Caki2 (cell line): ENCODE measurements at regions not wholly inside any gene's neighbourhood (a gene's known extent, or its start where the extent isn't known, plus 50 kb on each side); places are given as distances from the start of the nearest gene placed in this dataset.
"Not testable (repeated sequence)": the region's sequence is repeated elsewhere in the genome, so short reads cannot be mapped to it uniquely, and the experiment has no call there.

Experiments
- DNase-seq: peaks from one replicate; pipeline ENCODE4 v3.0.0-alpha.2; 2015; ENCODE audit warnings: low read depth
- in situ Hi-C: cut with HindIII; loops from 2 replicates; pipeline ENCODE4 v1.10.0; 2016; ENCODE audit warnings: low sequenced_read_pairs, low pct_unique_long_range_greater_than_20kb, mixed read lengths

DNA sequence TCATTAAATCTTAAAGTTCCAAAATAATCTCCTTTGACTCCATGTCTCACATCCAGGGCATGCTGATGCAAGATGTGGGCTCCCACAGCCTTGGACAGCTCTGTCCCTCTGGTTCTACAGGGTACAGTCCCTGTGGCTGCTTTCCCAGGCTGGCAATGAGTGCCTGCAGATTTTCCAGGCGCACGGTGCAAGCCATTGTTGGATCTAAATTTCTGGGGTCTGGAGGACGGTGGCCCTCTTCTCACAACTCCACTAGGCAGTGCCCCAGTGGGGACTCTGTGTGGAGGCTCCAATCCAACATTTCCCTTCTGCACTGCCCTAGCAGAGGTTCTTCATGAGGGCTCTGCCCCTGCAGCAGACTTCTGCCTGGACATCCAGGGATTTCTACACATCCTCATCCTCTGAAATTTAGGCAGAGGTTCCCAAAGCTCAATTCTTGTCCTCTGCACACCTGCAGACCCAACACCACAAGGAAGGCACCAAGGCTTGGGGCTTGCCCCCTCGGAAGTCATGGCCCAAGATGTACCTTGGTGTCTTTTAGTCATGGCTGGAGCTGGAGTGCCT is 100.3 kb upstream of the ZC3H15 start:
- in situ Hi-C loops, DNase-seq: not testable (repeated sequence)

DNA sequence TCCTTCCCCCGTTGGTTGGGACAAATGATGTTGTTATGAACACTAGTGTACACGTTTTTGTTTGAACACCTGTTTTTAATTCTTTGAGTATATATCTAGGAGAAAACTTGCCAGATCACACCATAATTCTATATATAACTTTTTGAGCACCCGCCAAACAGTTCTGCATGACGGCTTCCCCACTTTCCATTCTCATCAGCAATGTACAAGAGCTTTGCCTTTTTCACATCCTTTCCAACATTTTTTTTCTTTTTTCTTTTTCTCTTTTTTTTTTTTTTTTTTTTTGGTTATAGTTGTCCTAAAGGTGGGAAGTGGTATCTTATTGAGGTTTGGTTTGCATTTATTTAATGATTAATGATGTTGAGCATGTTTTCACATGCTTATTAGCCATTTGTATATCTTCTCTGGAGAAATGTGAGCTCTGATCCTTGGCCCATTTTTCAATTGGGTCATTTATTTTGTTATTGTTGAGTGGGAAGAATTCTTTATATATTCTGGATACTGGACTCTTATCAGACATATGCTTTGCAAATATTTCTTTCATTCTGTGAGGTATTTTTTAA is 86.9 kb upstream of the ZC3H15 start:
- in situ Hi-C loops, result no loop called here
- DNase-seq, result no peak

DNA sequence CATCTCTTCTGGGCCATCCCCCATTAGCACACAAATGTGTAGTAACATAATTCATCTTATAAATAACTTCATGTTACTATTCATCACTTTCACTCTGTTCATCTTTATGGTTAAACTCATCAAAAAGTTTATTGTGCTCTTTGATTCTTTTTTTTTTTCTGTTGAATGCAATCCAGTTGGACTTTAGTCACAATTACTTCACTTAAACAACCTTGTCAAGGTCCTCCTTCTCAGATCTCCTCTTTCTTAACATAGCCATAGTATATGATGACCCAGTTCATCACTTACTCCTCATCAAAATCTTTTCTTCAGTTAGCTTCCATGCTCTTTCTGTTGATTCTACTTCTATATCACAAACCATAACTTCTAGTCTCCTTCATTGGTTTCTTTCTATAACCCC is 80.2 kb upstream of the ZC3H15 start:
- DNase-seq, result no peak
- in situ Hi-C loops, result no loop called here

DNA sequence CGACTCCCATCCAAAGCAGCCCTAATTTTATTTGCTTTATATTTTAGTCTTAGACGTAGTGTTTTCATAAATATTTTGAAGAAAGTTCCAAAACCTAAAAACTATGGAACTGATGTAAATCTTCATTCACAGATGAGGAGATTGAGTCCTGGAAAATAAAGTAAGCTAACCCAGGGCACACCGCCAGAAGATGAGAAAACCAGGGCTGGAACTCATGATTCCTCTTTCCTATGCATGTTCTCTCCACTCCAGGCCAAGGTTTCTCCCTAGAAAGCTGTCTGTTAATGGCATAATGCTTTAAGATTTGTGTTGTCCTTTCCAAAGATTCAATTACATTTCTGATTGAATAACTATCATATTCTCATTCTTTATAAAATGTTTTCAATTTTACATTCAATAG is 78.4 kb upstream of the ZC3H15 start:
- in situ Hi-C loops, result no loop called here
- DNase-seq, result no peak

DNA sequence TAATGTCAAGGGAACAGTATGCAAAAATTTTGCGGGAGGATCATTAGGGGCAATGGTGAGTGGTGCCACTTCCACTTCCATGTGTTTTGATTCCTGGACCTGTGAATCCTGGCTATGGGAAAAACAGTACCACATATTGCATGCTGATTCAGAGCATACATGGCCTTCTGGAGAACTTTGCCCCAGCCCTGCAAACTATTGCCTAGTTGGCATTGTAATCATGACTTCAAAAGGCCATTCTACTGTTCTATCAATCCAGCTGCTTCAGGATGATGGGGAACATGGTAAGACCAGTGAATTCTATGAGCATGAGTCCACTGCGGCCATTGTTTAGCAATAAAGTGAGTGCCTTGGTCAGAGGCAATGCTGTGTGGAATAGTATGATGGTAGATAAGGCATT is 75.3 kb upstream of the ZC3H15 start:
- no peak for DNase-seq

DNA sequence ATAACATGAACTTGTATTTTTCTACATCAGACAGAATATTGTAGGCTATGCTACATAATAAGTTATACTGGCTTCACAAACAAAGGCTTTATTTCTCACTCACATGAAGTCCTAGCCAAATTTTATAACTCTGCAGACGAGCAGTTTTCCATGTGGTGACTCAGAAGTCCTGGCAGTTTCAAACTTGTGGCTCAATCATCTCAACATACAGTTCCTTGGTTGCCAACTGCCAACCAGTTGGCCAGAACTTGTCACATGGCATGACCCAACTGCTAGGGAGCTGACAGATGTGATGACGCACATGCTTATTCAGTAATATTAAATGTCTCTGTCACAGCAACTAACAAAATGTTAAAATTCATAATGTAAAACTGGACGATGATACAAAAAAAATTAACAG is 63.8 kb upstream of the ZC3H15 start:
- in situ Hi-C loops, result loop anchor here (10.0 kb wide), 1 partner anchor 87 kb away; no protein-coding TSS in a partner anchor
- DNase-seq, result no peak

More for the DNA sequence above, 75.3 kb upstream of the ZC3H15 start:
- in situ Hi-C loops, result no loop called here

DNA sequence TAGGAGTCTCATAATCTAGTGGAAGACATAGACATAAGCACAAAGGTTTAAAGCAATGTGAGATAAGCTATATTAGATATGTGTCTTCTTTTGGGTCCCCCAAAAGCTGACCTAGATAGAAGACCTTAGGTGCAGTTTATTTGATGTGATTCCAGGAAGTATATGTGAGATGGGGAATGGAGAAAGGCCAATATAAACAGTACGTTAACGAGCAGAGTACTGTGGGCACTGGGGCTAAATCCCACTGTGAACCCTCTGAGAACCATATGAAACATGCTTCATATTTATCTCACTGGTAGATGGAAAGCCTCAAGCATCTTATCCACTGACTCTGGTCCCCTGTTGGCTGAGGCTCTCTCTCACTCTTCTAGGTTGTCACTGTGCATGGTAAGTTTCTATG is 62.6 kb upstream of the ZC3H15 start:
- in situ Hi-C loops, result loop anchor here (10.0 kb wide), 1 partner anchor 89 kb away; no protein-coding TSS in a partner anchor

DNA sequence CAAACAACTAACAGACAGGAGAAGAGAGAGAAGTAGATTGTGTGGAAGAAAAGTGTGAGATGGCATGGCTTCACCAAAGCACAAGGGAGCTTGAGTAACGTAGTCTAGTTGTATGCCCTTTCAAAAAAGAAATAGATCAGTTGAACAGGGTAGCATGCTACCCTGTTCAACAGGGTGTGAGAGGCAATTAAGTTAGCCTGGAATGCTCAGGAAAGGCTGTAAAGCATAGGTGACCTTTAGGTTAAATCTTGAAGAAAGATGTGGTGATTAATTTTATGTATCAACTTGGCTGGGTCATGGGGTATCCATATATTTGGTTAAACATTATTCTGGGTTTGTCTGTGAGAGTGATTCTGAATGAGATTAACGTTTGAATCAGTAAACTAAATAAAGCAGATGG is 61.8 kb upstream of the ZC3H15 start:
- in situ Hi-C loops, result loop anchor here (10.0 kb wide), 1 partner anchor 89 kb away; no protein-coding TSS in a partner anchor
- no peak for DNase-seq

More for the DNA sequence above, 62.6 kb upstream of the ZC3H15 start:
- DNase-seq, result no peak

DNA sequence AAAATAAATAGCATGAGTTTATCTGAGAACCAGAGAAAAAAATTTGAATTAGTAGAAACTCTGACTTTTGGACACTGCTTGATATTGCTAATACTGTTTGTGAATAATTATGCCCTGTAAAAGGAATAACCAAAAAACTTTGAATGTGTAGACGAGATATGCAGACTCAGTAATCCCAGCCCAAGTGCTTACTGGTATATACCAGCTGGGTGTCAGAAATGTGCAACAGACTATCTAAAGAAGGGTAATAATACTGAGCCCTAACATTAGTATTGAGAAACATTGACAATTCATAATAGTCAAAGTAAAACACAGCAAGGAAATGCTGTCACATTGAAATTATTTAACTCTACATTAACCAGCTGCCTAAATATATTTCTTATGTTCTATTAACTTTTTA is 60.5 kb upstream of the ZC3H15 start:
- in situ Hi-C loops, result loop anchor here (10.0 kb wide), 1 partner anchor 91 kb away; no protein-coding TSS in a partner anchor
- no peak for DNase-seq

DNA sequence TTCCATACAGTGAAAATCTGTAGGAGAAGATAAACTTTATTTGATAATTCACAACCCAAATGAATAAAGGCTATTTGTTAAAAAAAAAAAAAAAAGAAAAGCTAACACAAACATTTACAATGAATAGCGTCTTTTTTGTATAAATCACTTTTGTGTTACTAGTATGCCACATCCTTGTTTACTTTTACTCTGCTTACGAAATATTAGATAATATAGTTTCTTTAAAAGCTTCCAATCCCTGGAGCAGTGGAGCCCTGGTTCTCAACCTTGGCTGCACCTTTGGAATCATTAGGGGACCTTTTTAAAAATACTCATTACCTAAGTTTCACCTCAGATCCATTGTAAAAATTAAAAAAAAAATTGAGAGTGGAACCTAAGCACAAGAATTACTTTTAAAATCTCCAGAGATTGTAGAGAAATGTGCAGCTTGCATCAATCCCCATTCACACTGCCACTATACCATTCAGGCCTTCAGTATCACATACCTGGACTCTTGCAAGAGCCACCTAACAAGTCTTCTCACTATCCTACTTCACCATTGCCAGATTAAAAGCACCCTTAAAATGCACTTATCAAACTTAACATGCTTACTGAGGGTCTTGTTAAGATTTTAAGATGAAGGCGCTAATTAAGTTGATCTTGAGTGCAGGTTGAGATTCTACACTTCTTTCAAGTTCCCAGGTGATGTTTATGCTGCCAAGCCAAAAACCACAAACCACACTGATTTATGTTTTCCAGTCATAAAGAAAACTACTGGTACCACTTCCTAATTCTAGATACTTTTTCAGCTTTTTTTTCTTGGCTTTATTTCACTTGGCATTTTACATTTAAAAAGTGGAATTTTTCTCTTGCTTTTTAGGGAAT is 59.7 kb upstream of the ZC3H15 start:
- DNase-seq, result no peak
- in situ Hi-C loops, result loop anchor here (10.0 kb wide), 1 partner anchor 92 kb away; no protein-coding TSS in a partner anchor

DNA sequence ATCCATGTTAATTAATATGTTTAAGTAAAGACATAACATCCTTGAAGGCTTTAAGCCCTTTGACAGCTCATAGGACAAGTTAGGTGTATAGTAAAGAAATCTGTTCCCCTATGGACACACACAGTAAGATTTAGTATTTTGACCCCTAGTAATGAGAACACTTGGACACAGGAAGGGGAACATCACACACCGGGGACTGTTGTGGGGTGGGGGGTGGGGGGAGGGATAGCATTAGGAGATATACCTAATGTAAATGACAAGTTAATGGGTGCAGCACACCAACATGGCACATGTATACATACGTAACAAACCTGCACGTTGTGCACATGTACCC is 59.1 kb upstream of the ZC3H15 start:
- not testable (repeated sequence) for DNase-seq
- in situ Hi-C loops, result loop anchor here (10.0 kb wide), 1 partner anchor 92 kb away; no protein-coding TSS in a partner anchor

DNA sequence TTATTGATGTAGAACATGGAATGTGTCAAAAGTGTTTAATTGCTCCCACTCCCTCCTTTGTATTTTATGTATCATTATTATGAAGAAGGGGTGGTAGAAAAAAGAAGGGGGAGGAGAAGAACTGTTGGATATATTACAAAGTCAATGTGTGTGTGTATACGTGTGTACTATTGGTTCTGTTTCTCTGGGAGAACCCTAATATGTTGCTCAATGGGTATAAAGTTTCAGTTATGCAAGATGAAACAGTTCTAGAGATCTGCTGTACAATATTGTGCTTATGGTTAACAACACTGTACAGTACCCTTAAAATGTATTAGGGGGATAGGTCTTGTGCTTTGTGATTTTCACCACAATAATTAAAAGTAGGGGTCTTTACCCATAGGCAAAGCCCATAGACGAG is 58.1 kb upstream of the ZC3H15 start:
- in situ Hi-C loops, result loop anchor here (10.0 kb wide), 1 partner anchor 93 kb away; no protein-coding TSS in a partner anchor
- no peak for DNase-seq

DNA sequence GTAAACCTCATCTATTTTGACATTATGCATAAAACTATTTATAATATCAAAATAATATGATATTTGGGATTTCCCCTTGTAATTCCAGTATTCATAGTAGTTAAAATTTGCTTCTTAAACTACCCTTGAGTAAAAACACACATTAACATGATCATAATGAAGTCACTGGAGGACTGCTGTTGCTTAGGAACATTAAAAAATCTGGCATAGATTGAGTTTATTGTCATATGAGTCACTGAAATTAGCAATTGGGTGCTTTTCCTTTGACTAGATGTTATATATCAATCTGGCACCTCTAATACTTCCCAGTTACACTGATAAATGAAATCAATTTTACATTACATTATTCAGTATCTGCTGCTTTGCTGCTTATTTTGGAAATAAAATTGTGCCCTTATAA is 57.0 kb upstream of the ZC3H15 start:
- DNase-seq, result no peak
- in situ Hi-C loops, result loop anchor here (10.0 kb wide), 1 partner anchor 94 kb away; no protein-coding TSS in a partner anchor

DNA sequence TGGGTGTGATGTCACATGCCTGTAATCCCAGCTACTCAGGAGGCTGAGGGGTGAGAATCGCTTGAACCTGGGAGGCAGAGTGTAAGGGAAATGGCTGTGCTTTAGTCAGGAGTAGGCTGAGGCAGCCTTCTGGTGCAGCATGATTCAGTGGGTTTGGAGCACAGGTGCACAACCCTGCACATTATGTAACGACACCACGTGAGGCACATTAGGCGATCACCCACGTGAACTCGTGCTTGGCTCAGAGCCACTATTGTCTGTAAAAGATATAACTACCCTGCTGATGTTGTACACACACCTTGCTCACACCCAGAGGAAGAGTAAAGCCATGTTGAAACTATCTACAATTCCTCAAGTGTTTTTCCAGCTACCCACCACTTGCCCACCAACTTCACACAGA is 54.8 kb upstream of the ZC3H15 start:
- DNase-seq, result no peak
- in situ Hi-C loops, result no loop called here

DNA sequence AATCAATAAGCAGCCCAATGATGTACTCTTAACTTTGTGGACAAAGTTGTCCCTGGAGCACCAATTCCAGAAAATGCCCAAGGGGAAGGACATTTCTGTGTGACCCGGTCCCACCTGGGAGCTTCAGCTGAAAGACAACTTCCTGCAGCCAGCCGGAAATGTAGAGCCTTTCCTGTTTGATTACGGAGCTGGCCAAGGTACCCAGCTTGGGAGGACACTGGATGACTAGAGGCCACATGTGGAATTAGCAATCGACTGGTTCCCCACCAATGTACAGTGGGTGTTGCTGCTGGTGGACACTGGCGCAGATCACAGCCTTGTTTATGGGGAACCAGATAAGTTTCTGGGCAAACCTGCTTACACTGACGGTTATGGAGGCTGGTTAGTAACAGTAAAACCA is 53.0 kb upstream of the ZC3H15 start:
- in situ Hi-C loops, result no loop called here
- DNase-seq, result no peak

DNA sequence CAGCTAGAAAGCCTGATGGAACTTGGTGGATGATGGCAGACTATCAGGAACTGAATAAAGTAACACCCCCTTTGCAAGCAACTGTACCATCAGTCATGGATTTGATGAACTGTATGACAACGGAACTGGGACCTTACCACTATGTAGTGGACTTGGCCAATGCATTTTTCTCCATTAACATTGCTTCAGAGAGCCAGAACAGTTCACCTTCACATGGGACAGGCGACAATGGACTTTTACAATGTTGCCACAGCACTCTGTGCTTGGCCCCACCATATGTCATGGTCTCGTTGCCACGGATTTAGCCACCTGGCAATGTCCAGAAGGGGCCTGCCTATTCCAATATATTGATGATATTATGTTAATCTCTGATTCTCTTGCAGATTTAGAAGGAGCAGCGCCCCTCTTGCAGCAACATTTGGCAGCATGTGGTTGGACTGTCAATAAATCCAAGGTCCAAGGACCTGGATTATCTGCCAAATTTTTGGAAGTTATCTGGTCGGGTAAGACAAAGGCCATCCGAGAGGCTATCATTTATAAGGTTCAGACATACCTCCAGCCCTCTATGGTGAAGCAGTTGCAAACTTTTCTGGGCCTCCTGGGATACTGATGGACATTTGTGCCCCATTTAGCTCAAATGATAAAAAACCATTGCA is 52.2 kb upstream of the ZC3H15 start:
- in situ Hi-C loops, result no loop called here
- no peak for DNase-seq
